ENCODE measurements at regions not wholly inside any gene's neighbourhood (a gene's known extent, or its start where the extent isn't known, plus 50 kb on each side); places are given as distances from the start of the nearest gene placed in this dataset.

- Mint-ChIP-seq H3K27me3 (ENCODE audit: low read depth) (no peaks in the 10 kb centered on the region), H3K4me3 (no peak overlapping the region), H3K27ac (no peak overlapping the region), H3K4me1 (ENCODE audit: low read depth) (no peaks in the 10 kb centered on the region), H3K9me3 (no peaks in the 10 kb centered on the region), H3K36me3 (ENCODE audit: low read depth) (no peaks in the 10 kb centered on the region)
- no peak for DNase-seq (ENCODE audit: low spot score)
These were observed 1237.1 kb downstream of the FAM181B start for GRCh38 chr11:81496601-81497000.

DNA sequence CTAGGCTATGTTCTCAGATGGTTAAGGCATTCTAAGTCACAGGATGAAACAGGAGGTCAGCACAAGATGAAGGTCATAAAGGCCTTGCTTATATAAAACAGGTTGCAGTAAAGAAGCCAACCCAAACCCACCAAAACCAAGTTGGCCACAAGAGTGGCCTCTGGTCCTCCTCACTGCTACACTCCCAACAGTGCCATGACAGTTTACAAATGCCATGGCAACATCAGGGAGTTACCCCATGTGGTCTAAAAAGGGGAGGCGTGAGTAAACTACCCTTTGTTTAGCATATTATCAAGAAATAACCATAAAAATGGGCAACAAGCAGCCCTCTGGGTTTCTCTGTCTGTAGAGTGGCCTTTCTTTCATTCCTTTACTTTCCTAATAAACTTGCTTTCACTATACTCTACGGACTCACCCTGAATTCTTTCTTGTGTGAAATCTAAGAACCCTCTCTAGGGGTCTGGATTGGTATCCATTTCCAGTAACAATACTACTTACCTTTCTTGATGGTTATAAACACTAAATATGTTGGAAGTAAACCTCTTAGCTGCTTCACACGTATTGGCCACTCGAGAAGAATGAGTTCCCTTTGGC is 1237.9 kb downstream of the FAM181B start:
- DNase-seq (ENCODE audit: low spot score), result no peak
- Mint-ChIP-seq H3K27ac (no peak overlapping the region), H3K4me1 (ENCODE audit: low read depth) (no peaks in the 10 kb centered on the region), H3K4me3 (no peak overlapping the region), H3K27me3 (ENCODE audit: low read depth) (no peaks in the 10 kb centered on the region), H3K36me3 (ENCODE audit: low read depth) (no peaks in the 10 kb centered on the region), H3K9me3 (no peaks in the 10 kb centered on the region)

- H3K4me1 Mint-ChIP-seq (ENCODE audit: low read depth), result no peaks in the 10 kb centered on the region
- DNase-seq (ENCODE audit: low spot score), result no peak
- H3K4me3 Mint-ChIP-seq, result no peak overlapping the region
- no peaks in the 10 kb centered on the region for H3K9me3 Mint-ChIP-seq
- H3K36me3 Mint-ChIP-seq (ENCODE audit: low read depth), result no peaks in the 10 kb centered on the region
- H3K27me3 Mint-ChIP-seq (ENCODE audit: low read depth), result no peaks in the 10 kb centered on the region
- H3K27ac Mint-ChIP-seq, result no peak overlapping the region
These were observed 1239.2 kb downstream of the FAM181B start for GRCh38 chr11:81494431-81494830.

GRCh38 chr11:81492923-81493445 is 1240.7 kb downstream of the FAM181B start:
- H3K4me3 Mint-ChIP-seq, result no peak overlapping the region
- H3K27me3 Mint-ChIP-seq (ENCODE audit: low read depth), result no peaks in the 10 kb centered on the region
- H3K36me3 Mint-ChIP-seq (ENCODE audit: low read depth), result no peaks in the 10 kb centered on the region
- no peak overlapping the region for H3K27ac Mint-ChIP-seq
- H3K9me3 Mint-ChIP-seq, result no peaks in the 10 kb centered on the region
- no peaks in the 10 kb centered on the region for H3K4me1 Mint-ChIP-seq (ENCODE audit: low read depth)
- DNase-seq (ENCODE audit: low spot score), result no peak

DNA sequence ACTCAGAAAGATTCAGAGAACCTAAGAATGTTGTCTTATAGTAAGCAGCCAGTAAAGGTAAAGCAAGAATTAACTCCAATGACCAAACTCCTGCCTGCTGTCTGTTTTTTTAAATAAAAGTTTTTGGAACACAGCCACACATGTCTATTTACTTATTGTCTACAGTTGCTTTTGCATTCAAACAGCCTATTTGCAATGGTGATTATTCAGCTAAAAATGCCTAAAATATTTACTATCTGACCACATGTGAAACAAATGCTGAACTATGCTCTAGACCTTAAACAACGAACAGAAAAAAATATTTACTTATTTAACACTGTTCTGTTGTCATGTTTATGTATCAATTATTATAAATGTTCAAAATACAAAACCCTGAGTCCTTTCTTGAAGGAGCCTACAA is 1246.6 kb downstream of the FAM181B start:
- Mint-ChIP-seq H3K9me3 (no peaks in the 10 kb centered on the region), H3K4me1 (ENCODE audit: low read depth) (no peaks in the 10 kb centered on the region), H3K27me3 (ENCODE audit: low read depth) (no peaks in the 10 kb centered on the region), H3K4me3 (no peak overlapping the region), H3K36me3 (ENCODE audit: low read depth) (no peaks in the 10 kb centered on the region), H3K27ac (no peak overlapping the region)
- no peak for DNase-seq (ENCODE audit: low spot score)

GRCh38 chr11:81484196-81484595 is 1249.5 kb downstream of the FAM181B start:
- DNase-seq (ENCODE audit: low spot score), result no peak
- Mint-ChIP-seq H3K4me1 (ENCODE audit: low read depth) (no peaks in the 10 kb centered on the region), H3K9me3 (no peaks in the 10 kb centered on the region), H3K4me3 (no peak overlapping the region), H3K27me3 (ENCODE audit: low read depth) (no peaks in the 10 kb centered on the region), H3K36me3 (ENCODE audit: low read depth) (no peaks in the 10 kb centered on the region), H3K27ac (no peak overlapping the region)

DNA sequence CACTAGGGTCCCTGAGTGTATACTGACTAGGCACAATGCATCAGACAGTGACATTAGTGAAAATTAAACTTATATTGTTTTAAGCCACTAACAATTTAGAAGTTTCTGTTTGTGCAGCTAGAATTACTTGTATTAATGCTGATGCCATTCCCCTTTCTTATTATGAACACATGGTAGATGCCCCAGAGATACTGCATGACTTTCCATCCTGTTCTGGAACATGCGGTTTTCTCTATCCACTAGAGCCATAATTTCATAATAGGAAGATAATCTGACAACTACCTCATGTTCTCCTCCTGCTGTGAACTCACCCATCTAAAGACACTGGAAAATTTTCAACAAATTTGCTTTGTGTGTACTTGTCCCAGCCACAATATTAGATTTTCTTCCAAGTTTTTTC is 1256.4 kb downstream of the FAM181B start:
- no peak overlapping the region for H3K27ac Mint-ChIP-seq
- DNase-seq (ENCODE audit: low spot score), result no peak
- no peaks in the 10 kb centered on the region for H3K27me3 Mint-ChIP-seq (ENCODE audit: low read depth)
- no peaks in the 10 kb centered on the region for H3K36me3 Mint-ChIP-seq (ENCODE audit: low read depth)
- no peaks in the 10 kb centered on the region for H3K9me3 Mint-ChIP-seq
- no peaks in the 10 kb centered on the region for H3K4me1 Mint-ChIP-seq (ENCODE audit: low read depth)
- H3K4me3 Mint-ChIP-seq, result no peak overlapping the region

DNA sequence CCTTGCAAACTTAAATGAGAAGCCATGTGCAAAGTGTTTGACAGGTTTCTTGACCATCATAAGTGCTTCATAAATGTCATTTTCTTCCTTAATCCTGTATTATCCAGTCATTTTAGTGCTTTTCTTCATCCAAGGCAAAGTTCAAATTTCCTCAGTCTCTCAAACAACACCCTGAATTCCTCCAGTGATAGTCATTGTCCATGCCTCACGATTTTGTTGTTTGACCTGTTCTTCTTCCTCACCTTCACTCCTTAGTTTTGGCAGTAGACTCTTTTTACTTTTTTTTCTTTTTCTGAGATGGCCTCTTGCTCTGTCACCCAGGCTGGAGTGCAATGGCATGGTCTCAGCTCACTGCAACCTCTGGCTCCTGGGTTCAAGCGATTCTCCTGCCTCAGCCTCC is 1257.3 kb downstream of the FAM181B start:
- H3K36me3 Mint-ChIP-seq (ENCODE audit: low read depth), result no peaks in the 10 kb centered on the region
- no peaks in the 10 kb centered on the region for H3K9me3 Mint-ChIP-seq
- DNase-seq (ENCODE audit: low spot score), result no peak
- H3K4me1 Mint-ChIP-seq (ENCODE audit: low read depth), result no peaks in the 10 kb centered on the region
- H3K27me3 Mint-ChIP-seq (ENCODE audit: low read depth), result no peaks in the 10 kb centered on the region
- no peak overlapping the region for H3K4me3 Mint-ChIP-seq
- H3K27ac Mint-ChIP-seq, result no peak overlapping the region

DNA sequence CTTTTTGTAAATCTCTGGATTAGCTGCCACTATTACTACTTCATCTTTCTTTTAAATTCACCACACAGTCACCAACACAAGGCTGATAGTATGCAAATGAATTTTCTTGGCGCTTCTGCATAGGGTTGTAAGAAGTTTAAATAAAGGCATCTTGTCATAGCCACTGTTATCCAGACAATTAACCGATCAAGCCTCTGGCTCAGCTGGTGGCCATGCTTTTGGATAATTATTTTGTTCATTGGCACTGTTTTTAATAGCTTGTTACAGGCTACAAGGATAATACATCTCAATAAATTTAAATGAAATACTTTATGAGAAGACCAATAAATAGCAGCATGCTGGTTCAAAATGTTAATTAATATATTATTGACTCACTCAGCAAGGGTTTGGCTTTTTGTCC is 1261.0 kb downstream of the FAM181B start:
- Mint-ChIP-seq H3K27ac (no peak overlapping the region), H3K4me3 (no peak overlapping the region), H3K36me3 (ENCODE audit: low read depth) (no peaks in the 10 kb centered on the region), H3K27me3 (ENCODE audit: low read depth) (no peaks in the 10 kb centered on the region), H3K9me3 (peaks cover 3% of the 10 kb centered on the region), H3K4me1 (ENCODE audit: low read depth) (no peaks in the 10 kb centered on the region)
- DNase-seq (ENCODE audit: low spot score), result no peak

DNA sequence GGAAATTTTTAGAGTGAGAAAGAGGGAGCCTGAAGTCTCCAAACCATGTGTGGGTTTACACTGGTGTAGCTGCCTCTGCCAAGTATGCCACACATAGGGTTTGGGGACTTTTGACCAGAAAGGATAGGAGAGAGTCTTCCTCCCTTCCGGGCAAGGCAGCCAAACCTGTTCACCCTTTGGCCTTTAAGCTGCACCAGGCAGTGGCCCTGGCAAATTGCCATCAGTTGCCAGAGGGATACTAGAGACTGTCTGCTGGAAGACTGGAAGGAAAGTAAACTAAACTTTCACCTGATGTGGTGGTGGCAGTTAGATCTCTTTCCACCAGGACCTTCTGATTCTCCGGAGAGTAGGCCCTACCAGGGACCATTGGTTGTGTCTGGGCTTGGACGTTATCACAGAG is 1263.2 kb downstream of the FAM181B start:
- no peaks in the 10 kb centered on the region for H3K36me3 Mint-ChIP-seq (ENCODE audit: low read depth)
- H3K4me1 Mint-ChIP-seq (ENCODE audit: low read depth), result no peaks in the 10 kb centered on the region
- H3K9me3 Mint-ChIP-seq, result peaks cover 3% of the 10 kb centered on the region
- DNase-seq (ENCODE audit: low spot score), result no peak
- no peak overlapping the region for H3K4me3 Mint-ChIP-seq
- H3K27me3 Mint-ChIP-seq (ENCODE audit: low read depth), result no peaks in the 10 kb centered on the region
- no peak overlapping the region for H3K27ac Mint-ChIP-seq

GRCh38 chr11:81459766-81460306 is 1273.8 kb downstream of the FAM181B start:
- no peaks in the 10 kb centered on the region for H3K36me3 Mint-ChIP-seq (ENCODE audit: low read depth)
- peaks cover under 1% of the 10 kb centered on the region for H3K9me3 Mint-ChIP-seq
- no peaks in the 10 kb centered on the region for H3K4me1 Mint-ChIP-seq (ENCODE audit: low read depth)
- no peaks in the 10 kb centered on the region for H3K27me3 Mint-ChIP-seq (ENCODE audit: low read depth)
- H3K27ac Mint-ChIP-seq, result no peak overlapping the region
- H3K4me3 Mint-ChIP-seq, result no peak overlapping the region
- DNase-seq (ENCODE audit: low spot score), result no peak

GRCh38 chr11:81449588-81450156 is 1284.0 kb downstream of the FAM181B start:
- H3K4me1 Mint-ChIP-seq (ENCODE audit: low read depth), result no peaks in the 10 kb centered on the region
- no peak for DNase-seq (ENCODE audit: low spot score)
- H3K4me3 Mint-ChIP-seq, result no peak overlapping the region
- H3K27me3 Mint-ChIP-seq (ENCODE audit: low read depth), result no peaks in the 10 kb centered on the region
- H3K36me3 Mint-ChIP-seq (ENCODE audit: low read depth), result no peaks in the 10 kb centered on the region
- peaks cover 16% of the 10 kb centered on the region for H3K9me3 Mint-ChIP-seq
- no peak overlapping the region for H3K27ac Mint-ChIP-seq

- Mint-ChIP-seq H3K27ac (no peak overlapping the region), H3K36me3 (ENCODE audit: low read depth) (no peaks in the 10 kb centered on the region), H3K4me1 (ENCODE audit: low read depth) (no peaks in the 10 kb centered on the region), H3K4me3 (no peak overlapping the region), H3K27me3 (ENCODE audit: low read depth) (no peaks in the 10 kb centered on the region), H3K9me3 (peaks cover 9% of the 10 kb centered on the region)
- no peak for DNase-seq (ENCODE audit: low spot score)
These were observed 1289.4 kb downstream of the FAM181B start for GRCh38 chr11:81444297-81444696.

DNA sequence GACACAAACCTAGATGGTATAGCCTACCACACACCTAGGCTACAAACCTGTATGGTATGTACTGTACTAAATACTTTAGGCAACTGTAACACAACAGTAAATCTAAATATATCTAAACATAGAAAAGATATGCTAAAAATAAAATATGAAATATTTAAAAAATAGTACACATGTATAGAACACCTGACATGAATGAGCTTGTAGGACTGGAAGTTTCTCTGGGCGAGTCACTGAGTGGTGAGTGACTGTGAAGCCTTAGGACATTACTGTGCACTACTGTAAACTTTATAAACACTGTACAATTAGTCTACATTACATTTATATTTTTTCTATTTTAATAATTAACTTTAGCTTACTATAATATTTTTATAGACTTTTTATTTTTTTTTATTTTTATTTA is 1301.3 kb downstream of the FAM181B start:
- H3K27me3 Mint-ChIP-seq (ENCODE audit: low read depth), result no peaks in the 10 kb centered on the region
- H3K4me3 Mint-ChIP-seq, result no peak overlapping the region
- no peaks in the 10 kb centered on the region for H3K9me3 Mint-ChIP-seq
- no peak for DNase-seq (ENCODE audit: low spot score)
- no peaks in the 10 kb centered on the region for H3K36me3 Mint-ChIP-seq (ENCODE audit: low read depth)
- no peaks in the 10 kb centered on the region for H3K4me1 Mint-ChIP-seq (ENCODE audit: low read depth)
- no peak overlapping the region for H3K27ac Mint-ChIP-seq

DNA sequence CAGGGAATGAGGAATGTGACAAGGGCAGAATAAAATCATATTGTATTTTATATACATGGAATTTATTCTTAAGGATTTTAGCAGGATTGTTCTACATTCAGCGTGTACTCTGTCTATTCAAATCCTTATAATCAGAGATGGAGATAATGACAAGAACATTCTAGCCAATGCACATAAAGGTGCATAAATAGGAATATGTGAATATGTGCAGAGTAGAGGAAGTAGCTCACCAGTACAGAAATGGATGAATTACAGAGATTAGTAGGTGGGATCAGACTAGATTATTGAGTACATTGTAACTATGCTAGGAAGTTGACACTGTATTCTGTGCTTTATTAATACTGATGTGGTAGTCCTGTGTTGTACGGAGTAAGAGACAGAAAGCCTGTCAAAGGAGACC is 1308.8 kb downstream of the FAM181B start:
- Mint-ChIP-seq H3K4me1 (ENCODE audit: low read depth) (no peaks in the 10 kb centered on the region), H3K9me3 (no peaks in the 10 kb centered on the region), H3K27ac (no peak overlapping the region), H3K27me3 (ENCODE audit: low read depth) (no peaks in the 10 kb centered on the region), H3K4me3 (no peak overlapping the region), H3K36me3 (ENCODE audit: low read depth) (no peaks in the 10 kb centered on the region)
- DNase-seq (ENCODE audit: low spot score), result no peak

Measured in T-helper 2 cell treated with Interferon-gamma antibody and Interleukin-4, amounts not matched to agents 5 μg/mL and 100 μg/mL, for 36 hours (primary cell).